Thyroid gland (tissue), 4 donors: ENCODE measurements at regions not wholly inside any gene's neighbourhood (a gene's known extent, or its start where the extent isn't known, plus 50 kb on each side); places are given as distances from the start of the nearest gene placed in this dataset.

Source experiments
- DNase-seq, 2 donors: peaks; one replicate each; pipeline ENCODE4 v3.0.0-alpha.2; 2019
- H3K27ac ChIP-seq, 3 donors: fragments of 200-600 bp; sonication (generic); 1 replicate in 2 of 3; 2 replicates in 1 of 3; pipeline ENCODE4 v1.5.1; 2016 to 2019; ENCODE audit warnings: mild to moderate bottlenecking in 1 of 3, moderate library complexity in 1 of 3
- H3K27me3 ChIP-seq: fragments of 200-600 bp; sonication (generic); one replicate; pipeline ENCODE4 v1.5.1; 2019
- H3K36me3 ChIP-seq, 2 donors: fragments of 200-600 bp; sonication (generic); one replicate each; pipeline ENCODE4 v1.5.1; 2016 to 2019
- H3K4me1 ChIP-seq, 2 donors: fragments of 200-600 bp; sonication (generic); one replicate each; pipeline ENCODE4 v1.5.1; 2017 to 2019
- H3K4me3 ChIP-seq, 3 donors: fragments of 200-600 bp; sonication (generic); replicated peaks in 1 of 3; 1 replicate in 2 of 3; 2 replicates in 1 of 3; pipeline ENCODE4 v1.5.1; 2016; ENCODE audit warnings: mild to moderate bottlenecking in 1 of 3
- H3K9me3 ChIP-seq: fragments of 200-600 bp; sonication (generic); one replicate; pipeline ENCODE4 v1.5.1; 2017
- POLR2A ChIP-seq, 2 donors: fragments of 450-650 bp; IDR thresholded peaks; one replicate each; pipeline ENCODE4 v1.6.1; 2017; ENCODE audit warnings: antibody characterized with exemption in 2 of 2, mild to moderate bottlenecking in 2 of 2, moderate library complexity in 1 of 2
- WGBS, 2 donors: methylation state at CpG; one replicate each; pipeline ENCODE4 v1.1.5; 2017; 5-methylcytosine and 5-hydroxymethylcytosine counted together
- intact Hi-C: fragments of 100-400 bp; cut with DNase I; formaldehyde crosslinking; loops from one replicate; pipeline ENCODE4 v1.15.1; 2023
- TF ChIP-seq, protein P1 (sequence below), 6 experiments: fragments of 200-600 bp in 3 of 6; fragments of 450-650 bp in 3 of 6; sonication (generic) in 3 of 6; IDR thresholded peaks; one replicate each; pipeline ENCODE4 v1.5.1; 2016 to 2019; ENCODE audit warnings: antibody characterized with exemption in 6 of 6, mild to moderate bottlenecking in 2 of 6, inconsistent platforms in 1 of 6, moderate library complexity in 1 of 6

DNA sequence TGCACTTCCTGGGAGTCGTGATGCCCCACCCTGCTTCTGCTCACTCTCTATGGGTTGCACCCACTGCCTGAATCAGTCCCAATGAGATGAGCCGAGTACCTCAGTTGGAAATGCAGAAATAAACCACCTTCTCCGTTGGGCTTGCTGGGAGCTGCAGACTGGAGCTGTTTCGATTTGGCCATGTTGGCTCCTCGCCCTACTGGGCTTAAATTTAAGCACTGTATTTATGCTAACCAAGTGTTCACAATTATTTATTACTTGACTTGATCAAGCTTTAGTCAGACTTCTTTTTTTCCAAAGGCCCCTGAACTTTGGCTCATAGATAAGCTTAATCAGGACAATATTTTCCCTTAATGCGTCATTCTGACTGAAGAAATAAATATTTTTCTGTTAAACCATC is 1072.4 kb upstream of the CDH9 start:
- Histone ChIP-seq H3K4me1 (peaks cover 0 to 11% of the 10 kb centered on the region in 2 donors), H3K4me3 (no peak overlapping the region), H3K36me3 (no peaks in the 10 kb centered on the region), H3K27me3 (no peaks in the 10 kb centered on the region), H3K9me3 (no peaks in the 10 kb centered on the region), H3K27ac (no peak overlapping the region)
- WGBS, 2 donors = 74 to 83% methylated on average over 6 of the region's 6 CpGs
- no peak for DNase-seq
- intact Hi-C loops = no loop called here
- TF ChIP-seq, protein P1, sequence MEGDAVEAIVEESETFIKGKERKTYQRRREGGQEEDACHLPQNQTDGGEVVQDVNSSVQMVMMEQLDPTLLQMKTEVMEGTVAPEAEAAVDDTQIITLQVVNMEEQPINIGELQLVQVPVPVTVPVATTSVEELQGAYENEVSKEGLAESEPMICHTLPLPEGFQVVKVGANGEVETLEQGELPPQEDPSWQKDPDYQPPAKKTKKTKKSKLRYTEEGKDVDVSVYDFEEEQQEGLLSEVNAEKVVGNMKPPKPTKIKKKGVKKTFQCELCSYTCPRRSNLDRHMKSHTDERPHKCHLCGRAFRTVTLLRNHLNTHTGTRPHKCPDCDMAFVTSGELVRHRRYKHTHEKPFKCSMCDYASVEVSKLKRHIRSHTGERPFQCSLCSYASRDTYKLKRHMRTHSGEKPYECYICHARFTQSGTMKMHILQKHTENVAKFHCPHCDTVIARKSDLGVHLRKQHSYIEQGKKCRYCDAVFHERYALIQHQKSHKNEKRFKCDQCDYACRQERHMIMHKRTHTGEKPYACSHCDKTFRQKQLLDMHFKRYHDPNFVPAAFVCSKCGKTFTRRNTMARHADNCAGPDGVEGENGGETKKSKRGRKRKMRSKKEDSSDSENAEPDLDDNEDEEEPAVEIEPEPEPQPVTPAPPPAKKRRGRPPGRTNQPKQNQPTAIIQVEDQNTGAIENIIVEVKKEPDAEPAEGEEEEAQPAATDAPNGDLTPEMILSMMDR (IDR thresholded peaks at IDR 0.05) = no peak
- TF ChIP-seq POLR2A (IDR thresholded peaks at IDR 0.05) = no peak

DNA sequence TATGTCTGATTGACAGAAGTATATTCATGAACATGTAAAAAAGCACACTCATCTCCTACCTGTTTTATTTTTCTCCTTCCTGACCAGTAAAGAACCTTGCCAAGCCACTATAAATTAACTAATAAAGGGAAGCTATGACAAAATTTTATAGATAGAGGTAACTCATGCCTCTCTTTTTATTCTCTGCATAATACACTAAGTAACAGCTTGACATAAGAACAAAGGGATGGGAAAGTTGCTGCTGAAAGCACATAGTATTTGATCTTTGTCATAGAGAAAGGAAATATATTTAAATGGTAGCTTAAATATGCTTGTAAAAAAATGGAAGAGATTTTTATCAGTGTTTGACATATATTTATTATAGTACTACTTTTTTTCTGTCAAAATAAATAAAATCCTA is 1065.7 kb upstream of the CDH9 start:
- Histone ChIP-seq H3K27me3 (no peaks in the 10 kb centered on the region), H3K27ac (no peak overlapping the region), H3K36me3 (no peaks in the 10 kb centered on the region), H3K4me1 (no peaks in the 10 kb centered on the region), H3K4me3 (no peak overlapping the region), H3K9me3 (no peaks in the 10 kb centered on the region)
- intact Hi-C loops = no loop called here
- TF ChIP-seq, protein P1 (IDR thresholded peaks at IDR 0.05) = no peak
- no peak for TF ChIP-seq POLR2A (IDR thresholded peaks at IDR 0.05)
- DNase-seq = no peak

GRCh38 chr5:28084069-28084468 is 1045.7 kb upstream of the CDH9 start:
- WGBS, 2 donors = 90 to 98% methylated on average over 11 of the region's 11 CpGs
- DNase-seq = no peak
- no peaks in the 10 kb centered on the region for H3K4me1 ChIP-seq

DNA sequence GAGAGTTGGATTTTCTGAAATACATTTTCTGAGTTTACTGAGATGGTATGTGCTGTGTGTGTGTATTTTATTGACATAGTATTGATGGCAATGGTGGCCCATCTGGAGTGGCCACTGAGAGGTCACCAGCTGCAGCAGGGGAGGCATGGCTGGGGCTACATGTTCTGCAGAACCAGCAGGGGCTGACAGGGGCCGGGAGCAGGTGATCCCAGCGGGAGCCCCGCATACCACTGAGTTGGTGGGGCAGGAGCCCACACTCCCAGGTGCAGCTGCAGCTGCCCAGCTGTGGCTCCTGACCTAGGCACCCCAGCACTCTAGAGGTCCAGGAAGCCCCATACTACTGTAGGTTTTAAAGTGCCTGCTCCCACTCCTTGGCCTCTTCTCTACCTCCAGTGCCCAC is 1044.2 kb upstream of the CDH9 start:
- intact Hi-C loops = no loop called here
- no peak for TF ChIP-seq POLR2A (IDR thresholded peaks at IDR 0.05)
- TF ChIP-seq, protein P1 (IDR thresholded peaks at IDR 0.05) = no peak
- no peak for DNase-seq
- Histone ChIP-seq H3K36me3 (no peaks in the 10 kb centered on the region), H3K4me3 (no peak overlapping the region), H3K27ac (no peak overlapping the region), H3K27me3 (no peaks in the 10 kb centered on the region), H3K4me1 (no peaks in the 10 kb centered on the region), H3K9me3 (no peaks in the 10 kb centered on the region)
- 86 to 91% methylated on average over 3 of the region's 3 CpGs for WGBS, 2 donors

More at GRCh38 chr5:28084069-28084468, 1045.7 kb upstream of the CDH9 start:
- no peak overlapping the region for H3K4me3 ChIP-seq
- intact Hi-C loops = no loop called here
- no peaks in the 10 kb centered on the region for H3K9me3 ChIP-seq
- H3K27ac ChIP-seq = no peak overlapping the region
- no peaks in the 10 kb centered on the region for H3K36me3 ChIP-seq
- no peak for TF ChIP-seq POLR2A (IDR thresholded peaks at IDR 0.05)
- TF ChIP-seq, protein P1 (IDR thresholded peaks at IDR 0.05) = no peak
- H3K27me3 ChIP-seq = no peaks in the 10 kb centered on the region

DNA sequence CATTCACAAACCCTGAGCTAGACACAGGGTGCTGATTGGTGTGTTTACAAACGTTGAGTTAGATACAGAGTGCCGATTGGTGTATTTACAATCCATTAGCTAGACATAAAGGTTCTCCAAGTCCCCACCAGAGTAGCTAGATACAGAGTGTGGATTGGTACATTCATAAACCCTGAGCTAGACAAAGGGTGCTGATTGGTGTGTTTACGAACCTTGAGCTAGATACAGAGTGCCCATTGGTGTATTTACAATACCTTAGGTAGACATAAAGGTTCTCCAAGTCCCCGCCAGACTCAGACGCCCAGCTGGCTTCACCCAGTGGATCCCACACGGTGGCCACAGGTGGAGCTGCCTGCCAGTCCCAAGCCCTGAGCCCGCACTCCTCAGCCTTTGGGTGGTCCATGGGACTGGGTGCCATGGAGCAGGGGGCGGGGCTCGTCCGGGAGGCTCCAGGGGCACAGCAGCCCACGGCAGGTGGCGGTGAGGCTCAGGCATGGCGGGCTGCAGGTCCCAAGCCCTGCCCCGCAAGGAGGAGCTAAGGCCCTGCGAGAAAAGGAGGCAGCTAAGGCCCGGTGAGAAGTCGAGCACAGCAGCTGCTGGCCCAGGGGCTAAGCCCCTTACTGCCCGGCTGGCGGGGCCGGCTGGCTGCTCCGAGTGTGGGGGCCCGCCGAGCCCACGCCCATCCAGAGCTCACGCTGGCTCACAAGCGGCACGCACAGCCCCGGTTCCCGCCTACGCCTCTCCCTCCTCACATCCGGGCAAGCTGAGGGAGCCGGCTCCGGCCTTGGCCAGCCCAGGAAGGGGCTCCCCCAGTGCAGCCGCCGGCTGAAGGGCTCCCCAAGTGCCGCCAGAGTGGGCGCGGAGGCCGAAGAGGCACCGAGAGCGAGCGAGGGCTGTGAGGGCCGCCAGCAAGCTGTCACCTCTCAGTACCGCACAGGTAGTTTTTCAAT is 1039.2 kb upstream of the CDH9 start:
- H3K27me3 ChIP-seq = no peaks in the 10 kb centered on the region
- no peak overlapping the region for H3K27ac ChIP-seq
- no peak for TF ChIP-seq POLR2A (IDR thresholded peaks at IDR 0.05)
- TF ChIP-seq, protein P1 (IDR thresholded peaks at IDR 0.05) = no peak
- H3K9me3 ChIP-seq = no peaks in the 10 kb centered on the region
- no peak for DNase-seq
- no peaks in the 10 kb centered on the region for H3K36me3 ChIP-seq
- WGBS, 2 donors = 91 to 97% methylated on average over 26 to 37 of the region's 44 CpGs
- no peak overlapping the region for H3K4me3 ChIP-seq
- H3K4me1 ChIP-seq = no peaks in the 10 kb centered on the region
- intact Hi-C loops = no loop called here
